ENCODE measurements at regions not wholly inside any gene's neighbourhood (a gene's known extent, or its start where the extent isn't known, plus 50 kb on each side); places are given as distances from the start of the nearest gene placed in this dataset.
"Not testable (repeated sequence)": the region's sequence is repeated elsewhere in the genome, so short reads cannot be mapped to it uniquely, and the experiment has no call there.

- intact Hi-C loops (cut with micrococcal nuclease): no loop called here
Measured at GRCh38 chr7:10734595-10734994, 239.1 kb upstream of the PHF14 start.

GRCh38 chr7:10739401-10739800 lies 234.3 kb upstream of the PHF14 start:
- no peaks in the 10 kb centered on the region for H3K36me3 Mint-ChIP-seq (ENCODE audit: low read depth)
- H3K4me1 Mint-ChIP-seq: no peaks in the 10 kb centered on the region
- intact Hi-C loops (cut with micrococcal nuclease): no loop called here
- H3K27me3 Mint-ChIP-seq: no peaks in the 10 kb centered on the region
- H3K9me3 Mint-ChIP-seq: peaks cover 3% of the 10 kb centered on the region
- H3K27ac Mint-ChIP-seq: no peak overlapping the region
- no peak for DNase-seq
- no peak overlapping the region for H3K4me3 Mint-ChIP-seq

More at GRCh38 chr7:10734595-10734994, 239.1 kb upstream of the PHF14 start:
- H3K9me3 Mint-ChIP-seq: no peaks in the 10 kb centered on the region
- no peaks in the 10 kb centered on the region for H3K4me1 Mint-ChIP-seq
- no peaks in the 10 kb centered on the region for H3K27me3 Mint-ChIP-seq
- DNase-seq: no peak
- no peak overlapping the region for H3K4me3 Mint-ChIP-seq
- H3K36me3 Mint-ChIP-seq (ENCODE audit: low read depth): no peaks in the 10 kb centered on the region
- no peak overlapping the region for H3K27ac Mint-ChIP-seq

- Mint-ChIP-seq H3K27me3 (no peaks in the 10 kb centered on the region), H3K4me1 (no peaks in the 10 kb centered on the region), H3K9me3 (peaks cover 3% of the 10 kb centered on the region), H3K4me3 (no peak overlapping the region), H3K36me3 (ENCODE audit: low read depth) (no peaks in the 10 kb centered on the region), H3K27ac (no peak overlapping the region)
- no peak for DNase-seq
- intact Hi-C loops (cut with micrococcal nuclease): no loop called here
Measured at GRCh38 chr7:10740805-10741204, 232.9 kb upstream of the PHF14 start.

GRCh38 chr7:10756981-10757380 lies 216.7 kb upstream of the PHF14 start:
- Mint-ChIP-seq H3K36me3 (ENCODE audit: low read depth) (no peaks in the 10 kb centered on the region), H3K9me3 (peaks cover 15% of the 10 kb centered on the region), H3K4me3 (no peak overlapping the region), H3K27ac (no peak overlapping the region), H3K27me3 (no peaks in the 10 kb centered on the region), H3K4me1 (no peaks in the 10 kb centered on the region)
- intact Hi-C loops (cut with micrococcal nuclease): no loop called here
- DNase-seq: no peak

- Mint-ChIP-seq H3K4me3 (no peak overlapping the region), H3K4me1 (no peaks in the 10 kb centered on the region), H3K27ac (no peak overlapping the region), H3K9me3 (peaks cover 15% of the 10 kb centered on the region), H3K27me3 (no peaks in the 10 kb centered on the region), H3K36me3 (ENCODE audit: low read depth) (no peaks in the 10 kb centered on the region)
- intact Hi-C loops (cut with micrococcal nuclease): no loop called here
- DNase-seq: no peak
Measured at GRCh38 chr7:10759120-10759519, 214.6 kb upstream of the PHF14 start.

GRCh38 chr7:10767771-10768170 lies 205.9 kb upstream of the PHF14 start:
- no peaks in the 10 kb centered on the region for H3K9me3 Mint-ChIP-seq
- H3K27me3 Mint-ChIP-seq: no peaks in the 10 kb centered on the region
- H3K36me3 Mint-ChIP-seq (ENCODE audit: low read depth): no peaks in the 10 kb centered on the region
- H3K27ac Mint-ChIP-seq: no peak overlapping the region
- no peak overlapping the region for H3K4me3 Mint-ChIP-seq
- DNase-seq: no peak
- intact Hi-C loops (cut with micrococcal nuclease): no loop called here
- no peaks in the 10 kb centered on the region for H3K4me1 Mint-ChIP-seq

- Mint-ChIP-seq H3K9me3 (no peaks in the 10 kb centered on the region), H3K4me1 (no peaks in the 10 kb centered on the region), H3K36me3 (ENCODE audit: low read depth) (no peaks in the 10 kb centered on the region), H3K4me3 (no peak overlapping the region), H3K27ac (no peak overlapping the region), H3K27me3 (no peaks in the 10 kb centered on the region)
- DNase-seq: no peak
- intact Hi-C loops (cut with micrococcal nuclease): no loop called here
Measured at GRCh38 chr7:10770176-10770575, 203.5 kb upstream of the PHF14 start.

GRCh38 chr7:10773430-10773829 lies 200.2 kb upstream of the PHF14 start:
- no peaks in the 10 kb centered on the region for H3K27me3 Mint-ChIP-seq
- H3K4me3 Mint-ChIP-seq: no peak overlapping the region
- H3K9me3 Mint-ChIP-seq: no peaks in the 10 kb centered on the region
- no peaks in the 10 kb centered on the region for H3K4me1 Mint-ChIP-seq
- no peak overlapping the region for H3K27ac Mint-ChIP-seq
- no peaks in the 10 kb centered on the region for H3K36me3 Mint-ChIP-seq (ENCODE audit: low read depth)
- intact Hi-C loops (cut with micrococcal nuclease): no loop called here
- no peak for DNase-seq

- no peaks in the 10 kb centered on the region for H3K27me3 Mint-ChIP-seq
- no peaks in the 10 kb centered on the region for H3K9me3 Mint-ChIP-seq
- H3K27ac Mint-ChIP-seq: no peak overlapping the region
- DNase-seq: no peak
- intact Hi-C loops (cut with micrococcal nuclease): no loop called here
- no peaks in the 10 kb centered on the region for H3K36me3 Mint-ChIP-seq (ENCODE audit: low read depth)
- H3K4me1 Mint-ChIP-seq: no peaks in the 10 kb centered on the region
- H3K4me3 Mint-ChIP-seq: no peak overlapping the region
Measured at GRCh38 chr7:10779465-10780399, 193.9 kb upstream of the PHF14 start.

- Mint-ChIP-seq H3K9me3 (no peaks in the 10 kb centered on the region), H3K4me3 (no peak overlapping the region), H3K36me3 (ENCODE audit: low read depth) (no peaks in the 10 kb centered on the region), H3K27ac (no peak overlapping the region), H3K27me3 (no peaks in the 10 kb centered on the region), H3K4me1 (no peaks in the 10 kb centered on the region)
- intact Hi-C loops (cut with micrococcal nuclease): no loop called here
- no peak for DNase-seq
Measured at GRCh38 chr7:10780400-10780747, 193.3 kb upstream of the PHF14 start.

GRCh38 chr7:10786976-10787375 lies 186.7 kb upstream of the PHF14 start:
- H3K4me3 Mint-ChIP-seq; H3K27ac Mint-ChIP-seq; intact Hi-C loops (cut with micrococcal nuclease); H3K4me1 Mint-ChIP-seq; H3K27me3 Mint-ChIP-seq; H3K9me3 Mint-ChIP-seq; DNase-seq; H3K36me3 Mint-ChIP-seq (ENCODE audit: low read depth): not testable (repeated sequence)

- Mint-ChIP-seq H3K4me3 (no peak overlapping the region), H3K27me3 (no peaks in the 10 kb centered on the region), H3K9me3 (no peaks in the 10 kb centered on the region), H3K27ac (no peak overlapping the region), H3K36me3 (ENCODE audit: low read depth) (no peaks in the 10 kb centered on the region), H3K4me1 (no peaks in the 10 kb centered on the region)
- no peak for DNase-seq
- intact Hi-C loops (cut with micrococcal nuclease): no loop called here
Measured at GRCh38 chr7:10789170-10789569, 184.5 kb upstream of the PHF14 start.

GRCh38 chr7:10790910-10791309 lies 182.8 kb upstream of the PHF14 start:
- H3K36me3 Mint-ChIP-seq (ENCODE audit: low read depth): no peaks in the 10 kb centered on the region
- H3K27me3 Mint-ChIP-seq: peaks cover 2% of the 10 kb centered on the region
- H3K9me3 Mint-ChIP-seq: no peaks in the 10 kb centered on the region
- no peak for DNase-seq
- H3K4me1 Mint-ChIP-seq: no peaks in the 10 kb centered on the region
- no peak overlapping the region for H3K4me3 Mint-ChIP-seq
- intact Hi-C loops (cut with micrococcal nuclease): no loop called here
- no peak overlapping the region for H3K27ac Mint-ChIP-seq

- no peaks in the 10 kb centered on the region for H3K36me3 Mint-ChIP-seq (ENCODE audit: low read depth)
- no peak overlapping the region for H3K4me3 Mint-ChIP-seq
- intact Hi-C loops (cut with micrococcal nuclease): no loop called here
- H3K27ac Mint-ChIP-seq: no peak overlapping the region
- H3K4me1 Mint-ChIP-seq: no peaks in the 10 kb centered on the region
- H3K9me3 Mint-ChIP-seq: no peaks in the 10 kb centered on the region
- DNase-seq: no peak
- H3K27me3 Mint-ChIP-seq: peaks cover 2% of the 10 kb centered on the region
Measured at GRCh38 chr7:10793995-10794775, 179.5 kb upstream of the PHF14 start.
